Ovary (tissue), 7 donors: ENCODE measurements at regions not wholly inside any gene's neighbourhood (a gene's known extent, or its start where the extent isn't known, plus 50 kb on each side); places are given as distances from the start of the nearest gene placed in this dataset.

ENCODE experiments used
- DNase-seq, 5 donors: peaks; one replicate each; pipeline ENCODE4 v3.0.0-alpha.2; 2019 to 2020
- H3K27ac ChIP-seq, 2 donors: fragments of 200-600 bp; one replicate each; pipeline versions ENCODE4 v1.5.1 to v1.8.0; 2019 to 2022
- H3K27me3 ChIP-seq: fragments of 200-600 bp; one replicate; pipeline ENCODE4 v1.8.0; 2022
- H3K36me3 ChIP-seq: fragments of 200-600 bp; sonication (generic); one replicate; pipeline ENCODE4 v1.5.1; 2019
- H3K4me1 ChIP-seq: one replicate; pipeline ENCODE4 v1.8.1; 2013; ENCODE audit warnings: mild to moderate bottlenecking, moderate library complexity; ENCODE audit not compliant: insufficient read depth
- H3K4me3 ChIP-seq: fragments of 200-600 bp; sonication (generic); one replicate; pipeline ENCODE4 v1.5.1; 2017
- H3K9me3 ChIP-seq, 2 donors: fragments of 200-600 bp in 1 of 2; sonication (generic) in 1 of 2; one replicate each; pipeline versions ENCODE4 v1.5.1 to v1.8.1; 2013 to 2019; ENCODE audit warnings: mild to moderate bottlenecking in 1 of 2, moderate library complexity in 1 of 2
- CTCF ChIP-seq, 3 donors: fragments of 450-650 bp in 2 of 3; fragments of 200-600 bp in 1 of 3; IDR thresholded peaks; one replicate each; pipeline versions ENCODE4 v1.5.1 to v1.8.0; 2016 to 2022; ENCODE audit warnings: antibody characterized with exemption in 3 of 3, mild to moderate bottlenecking in 1 of 3
- EP300 ChIP-seq: sonication (generic); formaldehyde crosslinking; IDR thresholded peaks from one replicate; pipeline ENCODE4 v1.6.1; 2017; ENCODE audit warnings: antibody characterized with exemption
- POLR2A ChIP-seq: fragments of 450-650 bp; IDR thresholded peaks from one replicate; pipeline ENCODE4 v1.6.1; 2017; ENCODE audit warnings: antibody characterized with exemption, mild to moderate bottlenecking, moderate library complexity
- WGBS, 3 donors: extraction: QIAGEN DNeasy Blood & Tissue Kit in 1 of 3; methylation state at CpG; one replicate each; pipeline versions ENCODE4 v1.1.5 to v1.1.7; 2013 to 2017; 5-methylcytosine and 5-hydroxymethylcytosine counted together
- intact Hi-C, 4 donors: fragments of 100-400 bp; cut with DNase I; formaldehyde crosslinking; loops; one replicate each; pipeline versions ENCODE4 v1.11.0 to v1.15.1; 2022 to 2023
- donor health status: DM: no; HTN: no; CAD: no; lungs with moderate emphysema.
- donor health status: DM: no; HTN: no; CAD: no.
- donor health status: Bipolar disorder and iron deficiency.
- donor health status: DM: no; HTN: no; CAD: no.
- donor health status: DM: yes; HTN: yes; CAD: no.

DNA sequence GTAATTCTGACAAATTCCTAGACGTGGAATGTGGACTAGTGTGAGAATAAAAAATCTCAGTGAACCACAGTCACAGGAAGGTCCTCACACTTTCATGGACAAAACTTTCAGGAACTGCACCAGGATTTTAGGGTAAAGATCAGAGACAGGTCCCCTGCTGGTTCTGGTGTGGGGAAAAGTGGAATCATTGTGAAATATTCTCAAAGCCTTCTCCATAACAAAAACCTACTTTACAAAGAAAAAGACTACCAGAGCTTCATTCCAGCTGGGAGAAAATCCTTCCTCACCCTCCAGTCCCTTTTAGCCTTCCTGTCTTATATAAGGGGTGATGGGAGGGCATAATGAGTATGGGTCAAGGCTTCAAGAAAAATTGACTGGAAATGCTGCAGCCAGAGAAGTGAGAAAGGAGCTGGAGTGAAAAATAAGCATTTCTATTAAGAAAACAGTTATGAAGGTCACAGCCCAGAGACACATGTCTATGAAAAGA, 325.8 kb downstream of the ARAP2 start:
- Histone ChIP-seq H3K27me3 (no peaks in the 10 kb centered on the region), H3K27ac (no peak overlapping the region), H3K4me3 (no peak overlapping the region), H3K36me3 (no peaks in the 10 kb centered on the region), H3K4me1 (no peaks in the 10 kb centered on the region), H3K9me3 (no peaks in the 10 kb centered on the region)
- WGBS, 3 donors: 56 to 79% (median 68%) methylated on average over 1 of the region's 1 CpG
- intact Hi-C loops: no loop called here
- DNase-seq: no peak
- TF ChIP-seq CTCF (IDR thresholded peaks at IDR 0.05): no peak
- no peak for TF ChIP-seq EP300
- TF ChIP-seq POLR2A: no peak

GRCh38 chr4:35925806-35926205, 318.5 kb downstream of the ARAP2 start:
- intact Hi-C loops: no loop called here
- Histone ChIP-seq H3K36me3 (no peaks in the 10 kb centered on the region), H3K9me3 (no peaks in the 10 kb centered on the region), H3K4me1 (no peaks in the 10 kb centered on the region), H3K27me3 (no peaks in the 10 kb centered on the region), H3K27ac (no peak overlapping the region), H3K4me3 (no peak overlapping the region)
- WGBS, 3 donors: 58 to 72% (median 70%) methylated on average over 3 of the region's 3 CpGs
- TF ChIP-seq EP300 (no peak), POLR2A (no peak), CTCF (IDR thresholded peaks at IDR 0.05) (no peak)
- no peak for DNase-seq

DNA sequence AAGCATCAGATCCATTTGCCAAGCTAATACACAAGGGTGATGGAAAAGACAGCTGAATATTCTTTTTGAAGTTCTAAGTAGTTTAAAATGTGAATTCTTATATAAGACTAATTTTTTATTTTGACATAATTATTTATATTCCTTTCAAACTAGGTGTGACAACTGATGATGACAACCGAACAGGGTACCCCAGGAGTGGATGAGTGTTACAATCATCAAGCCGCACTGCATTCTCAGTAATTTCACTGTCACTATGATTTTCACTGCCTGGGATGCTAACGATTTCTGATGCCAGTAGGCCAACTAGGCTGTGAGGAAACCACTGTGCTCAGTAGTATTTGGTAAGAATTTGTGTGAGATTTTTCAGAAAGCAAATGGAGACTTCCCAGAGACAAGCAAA, 317.5 kb downstream of the ARAP2 start:
- H3K36me3 ChIP-seq: no peaks in the 10 kb centered on the region
- no peaks in the 10 kb centered on the region for H3K9me3 ChIP-seq
- H3K27me3 ChIP-seq: no peaks in the 10 kb centered on the region
- H3K27ac ChIP-seq: no peak overlapping the region
- TF ChIP-seq EP300: no peak
- H3K4me3 ChIP-seq: no peak overlapping the region
- intact Hi-C loops: no loop called here
- no peaks in the 10 kb centered on the region for H3K4me1 ChIP-seq
- DNase-seq: no peak
- WGBS, 3 donors: 78 to 89% (median 80%) methylated on average over 3 of the region's 3 CpGs

DNA sequence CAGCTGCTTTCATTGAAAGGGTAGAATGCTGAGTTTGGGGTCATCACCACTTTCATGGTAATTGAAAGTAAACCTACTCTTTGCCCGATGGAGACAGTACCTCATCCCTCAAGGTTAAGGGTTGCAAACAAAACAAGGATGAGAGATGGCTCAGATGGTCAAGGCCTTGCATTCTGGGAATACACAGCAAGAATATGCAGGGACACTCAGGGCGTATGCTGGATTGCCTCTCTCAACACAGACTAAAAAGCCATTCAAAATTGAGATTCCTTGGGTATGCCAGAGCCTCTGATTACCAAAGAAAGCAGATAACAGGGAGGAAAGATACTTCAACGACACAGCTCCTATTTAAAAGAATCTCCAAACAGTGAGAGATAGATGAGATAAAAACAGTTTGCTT, 310.4 kb downstream of the ARAP2 start:
- Histone ChIP-seq H3K4me3 (no peak overlapping the region), H3K27ac (no peak overlapping the region), H3K27me3 (no peaks in the 10 kb centered on the region), H3K4me1 (no peaks in the 10 kb centered on the region), H3K9me3 (no peaks in the 10 kb centered on the region), H3K36me3 (no peaks in the 10 kb centered on the region)
- whole genome bisulfite sequencing, 3 donors: 20 to 26% (median 24%) methylated on average over 3 of the region's 3 CpGs
- intact Hi-C loops: no loop called here
- DNase-seq: no peak
- TF ChIP-seq CTCF (IDR thresholded peaks at IDR 0.05): no peak
- no peak for TF ChIP-seq POLR2A

DNA sequence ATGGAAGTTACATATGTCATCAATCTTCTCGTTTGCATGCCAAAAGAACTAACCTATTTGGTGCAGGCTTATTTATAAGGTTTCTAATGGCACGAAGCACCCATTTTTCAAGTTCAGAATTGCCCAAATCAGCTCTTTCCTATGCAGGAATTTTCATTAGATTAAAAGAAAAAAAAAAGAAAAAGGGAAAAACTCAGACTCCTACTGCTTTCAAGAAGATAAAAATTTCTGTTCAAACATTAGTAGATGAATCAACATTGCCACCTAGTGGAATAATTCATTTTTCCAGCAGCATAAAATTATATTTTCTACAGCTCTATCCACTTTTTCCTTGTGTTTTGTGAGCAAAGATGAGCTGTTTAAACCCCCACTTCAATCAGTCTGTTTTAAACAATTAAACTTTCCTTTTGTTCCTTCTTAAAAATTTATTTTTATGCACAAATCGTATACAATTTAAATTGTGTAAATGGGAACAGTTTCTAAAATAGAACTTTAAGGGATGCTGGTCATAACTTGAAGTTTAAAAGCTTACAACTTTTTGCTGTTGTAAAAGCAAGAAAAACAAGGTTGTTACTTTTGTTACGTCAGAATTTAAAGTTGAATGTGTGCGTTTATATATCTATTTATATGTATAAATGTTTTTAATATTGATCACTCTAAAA, 309.9 kb downstream of the ARAP2 start:
- WGBS, 3 donors: 18 to 26% (median 21%) methylated on average over 5 of the region's 5 CpGs
- intact Hi-C loops: no loop called here
- Histone ChIP-seq H3K36me3 (no peaks in the 10 kb centered on the region), H3K9me3 (no peaks in the 10 kb centered on the region), H3K4me1 (no peaks in the 10 kb centered on the region), H3K27ac (no peak overlapping the region), H3K27me3 (no peaks in the 10 kb centered on the region), H3K4me3 (no peak overlapping the region)
- DNase-seq: no peak
- TF ChIP-seq EP300: no peak
